ENCODE measurements at regions not wholly inside any gene's neighbourhood (a gene's known extent, or its start where the extent isn't known, plus 50 kb on each side); places are given as distances from the start of the nearest gene placed in this dataset.

DNA sequence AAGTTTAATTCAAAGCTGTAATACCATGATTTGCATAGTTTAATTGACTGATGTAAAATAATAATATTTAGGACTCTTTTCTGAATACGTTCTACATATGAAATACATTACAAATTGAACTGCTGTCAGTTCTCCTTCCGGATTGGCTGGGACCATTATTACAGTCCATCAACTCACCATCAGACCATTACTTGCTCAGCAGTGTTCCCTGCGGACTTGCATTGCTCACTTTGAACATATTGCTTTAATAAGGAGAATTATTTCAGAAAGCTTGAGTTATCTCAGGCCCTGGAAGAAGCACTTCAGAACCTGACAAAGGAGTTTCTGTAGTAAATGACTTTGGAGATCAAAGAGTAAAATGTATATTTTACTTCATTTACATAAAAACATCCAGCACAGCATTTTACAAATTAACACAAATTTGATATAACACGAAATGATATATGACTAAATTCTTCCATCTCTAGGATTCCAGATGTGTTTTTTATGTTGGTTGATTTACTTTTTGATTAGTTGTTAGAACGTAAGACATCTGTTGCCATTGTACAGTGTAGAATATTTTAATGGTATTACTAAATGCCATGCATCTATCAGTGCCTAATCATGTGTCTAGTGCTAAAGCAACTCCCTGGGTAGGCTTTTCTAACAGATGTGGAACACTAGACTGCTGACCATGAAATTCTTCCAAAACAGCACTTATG, 418.5 kb upstream of the SEMA3A start:
- Mint-ChIP-seq H3K36me3 (ENCODE audit: low read depth) (no peaks in the 10 kb centered on the region), H3K4me3 (no peak overlapping the region), H3K27ac (ENCODE audit: unreplicated experiment) (no peak overlapping the region), H3K9me3 (no peaks in the 10 kb centered on the region), H3K27me3 (ENCODE audit: low read depth) (no peaks in the 10 kb centered on the region), H3K4me1 (no peaks in the 10 kb centered on the region)
- DNase-seq (ENCODE audit: low read depth, low spot score), result no peak
- TF ChIP-seq, protein P1, sequence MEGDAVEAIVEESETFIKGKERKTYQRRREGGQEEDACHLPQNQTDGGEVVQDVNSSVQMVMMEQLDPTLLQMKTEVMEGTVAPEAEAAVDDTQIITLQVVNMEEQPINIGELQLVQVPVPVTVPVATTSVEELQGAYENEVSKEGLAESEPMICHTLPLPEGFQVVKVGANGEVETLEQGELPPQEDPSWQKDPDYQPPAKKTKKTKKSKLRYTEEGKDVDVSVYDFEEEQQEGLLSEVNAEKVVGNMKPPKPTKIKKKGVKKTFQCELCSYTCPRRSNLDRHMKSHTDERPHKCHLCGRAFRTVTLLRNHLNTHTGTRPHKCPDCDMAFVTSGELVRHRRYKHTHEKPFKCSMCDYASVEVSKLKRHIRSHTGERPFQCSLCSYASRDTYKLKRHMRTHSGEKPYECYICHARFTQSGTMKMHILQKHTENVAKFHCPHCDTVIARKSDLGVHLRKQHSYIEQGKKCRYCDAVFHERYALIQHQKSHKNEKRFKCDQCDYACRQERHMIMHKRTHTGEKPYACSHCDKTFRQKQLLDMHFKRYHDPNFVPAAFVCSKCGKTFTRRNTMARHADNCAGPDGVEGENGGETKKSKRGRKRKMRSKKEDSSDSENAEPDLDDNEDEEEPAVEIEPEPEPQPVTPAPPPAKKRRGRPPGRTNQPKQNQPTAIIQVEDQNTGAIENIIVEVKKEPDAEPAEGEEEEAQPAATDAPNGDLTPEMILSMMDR (conservative IDR thresholded peaks at IDR 0.05), result no peak

DNA sequence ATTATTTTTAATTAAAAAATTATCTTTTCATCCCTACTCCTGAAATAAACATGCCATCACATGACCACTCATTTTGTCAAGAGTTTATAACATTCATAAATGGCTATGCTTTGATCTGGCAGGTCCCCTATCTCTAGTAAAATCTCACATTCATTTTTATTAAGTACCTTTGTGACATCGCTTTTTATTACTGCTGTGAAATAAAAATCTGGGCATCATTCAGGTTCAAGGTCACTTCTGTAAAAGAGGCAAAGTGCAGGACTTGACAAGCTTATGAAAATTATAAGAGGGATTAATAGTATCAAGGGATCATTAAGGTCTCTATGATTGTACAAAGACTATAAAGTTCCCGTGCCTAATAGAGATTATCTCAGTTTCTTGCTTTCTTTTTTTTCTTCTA, 416.8 kb upstream of the SEMA3A start:
- Mint-ChIP-seq H3K36me3 (ENCODE audit: low read depth) (no peaks in the 10 kb centered on the region), H3K27me3 (ENCODE audit: low read depth) (no peaks in the 10 kb centered on the region), H3K4me3 (no peak overlapping the region), H3K27ac (ENCODE audit: unreplicated experiment) (no peak overlapping the region), H3K9me3 (no peaks in the 10 kb centered on the region), H3K4me1 (no peaks in the 10 kb centered on the region)
- TF ChIP-seq, protein P1 (conservative IDR thresholded peaks at IDR 0.05), result no peak
- DNase-seq (ENCODE audit: low read depth, low spot score), result no peak

DNA sequence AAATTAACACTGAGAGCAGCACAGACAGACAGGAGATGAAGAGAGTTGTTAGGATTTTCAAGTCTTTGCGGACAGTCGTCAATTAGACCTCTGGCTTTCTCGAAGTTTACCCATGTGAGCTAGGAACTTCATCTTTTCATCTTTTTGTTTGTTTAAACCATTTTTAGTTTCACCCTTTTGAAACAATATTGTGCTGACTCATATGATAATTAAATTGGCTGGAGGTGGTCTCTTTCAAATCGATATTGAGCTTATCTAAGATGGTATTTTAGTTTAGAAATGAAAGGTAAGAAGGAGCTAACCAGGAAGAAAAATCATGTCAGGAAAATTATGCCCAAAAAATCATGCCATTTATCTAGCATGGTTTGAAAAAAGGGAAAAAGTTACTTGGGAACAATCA, 415.8 kb upstream of the SEMA3A start:
- Mint-ChIP-seq H3K9me3 (no peaks in the 10 kb centered on the region), H3K27me3 (ENCODE audit: low read depth) (no peaks in the 10 kb centered on the region), H3K4me1 (no peaks in the 10 kb centered on the region), H3K27ac (ENCODE audit: unreplicated experiment) (no peak overlapping the region), H3K36me3 (ENCODE audit: low read depth) (no peaks in the 10 kb centered on the region), H3K4me3 (no peak overlapping the region)
- no peak for DNase-seq (ENCODE audit: low read depth, low spot score)
- TF ChIP-seq, protein P1 (conservative IDR thresholded peaks at IDR 0.05), result no peak

DNA sequence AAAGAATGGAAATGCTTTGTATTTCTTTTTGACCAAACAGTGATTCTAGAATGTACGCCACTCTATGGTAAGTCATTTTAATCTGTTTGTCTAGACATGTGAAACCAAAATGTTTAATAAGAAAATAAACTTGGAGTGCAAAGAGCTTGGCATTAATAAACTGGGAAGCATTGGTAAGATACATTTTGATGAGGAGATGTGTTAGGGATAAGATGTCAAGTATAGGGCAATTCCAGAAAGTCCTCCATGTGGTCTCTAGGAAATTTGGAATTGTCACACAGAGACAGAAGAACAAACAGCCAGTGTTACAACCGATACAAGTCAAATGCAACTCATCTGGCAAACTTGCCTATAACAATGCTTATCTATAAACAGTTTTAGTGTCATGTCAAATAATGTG, 410.7 kb upstream of the SEMA3A start:
- Mint-ChIP-seq H3K9me3 (peaks cover 3% of the 10 kb centered on the region), H3K27ac (ENCODE audit: unreplicated experiment) (no peak overlapping the region), H3K4me1 (no peaks in the 10 kb centered on the region), H3K4me3 (no peak overlapping the region), H3K27me3 (ENCODE audit: low read depth) (no peaks in the 10 kb centered on the region), H3K36me3 (ENCODE audit: low read depth) (no peaks in the 10 kb centered on the region)
- DNase-seq (ENCODE audit: low read depth, low spot score), result no peak
- TF ChIP-seq, protein P1 (conservative IDR thresholded peaks at IDR 0.05), result no peak

DNA sequence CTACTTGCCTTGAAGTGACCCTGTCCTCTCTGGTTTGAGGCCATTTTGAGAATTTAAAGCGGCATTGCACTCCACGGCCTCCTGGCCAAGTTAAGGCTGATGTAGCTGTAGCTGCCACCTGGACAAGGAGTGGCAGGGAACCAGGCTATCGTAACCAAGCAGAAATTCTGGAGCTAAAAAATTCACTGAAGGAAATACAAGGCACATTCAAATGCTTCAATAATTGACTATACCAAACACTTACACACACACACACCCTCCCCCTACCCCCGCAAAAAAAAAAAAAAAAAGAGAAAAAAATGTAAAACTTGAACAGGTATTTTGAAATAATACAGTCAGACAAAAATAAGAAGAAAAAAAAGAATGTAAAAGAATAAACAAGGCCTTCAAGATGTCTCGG, 409.0 kb upstream of the SEMA3A start:
- no peak overlapping the region for H3K4me3 Mint-ChIP-seq
- H3K27ac Mint-ChIP-seq (ENCODE audit: unreplicated experiment), result no peak overlapping the region
- H3K4me1 Mint-ChIP-seq, result no peaks in the 10 kb centered on the region
- no peaks in the 10 kb centered on the region for H3K36me3 Mint-ChIP-seq (ENCODE audit: low read depth)
- H3K27me3 Mint-ChIP-seq (ENCODE audit: low read depth), result no peaks in the 10 kb centered on the region
- no peak for DNase-seq (ENCODE audit: low read depth, low spot score)
- peaks cover 3% of the 10 kb centered on the region for H3K9me3 Mint-ChIP-seq
- TF ChIP-seq, protein P1 (conservative IDR thresholded peaks at IDR 0.05), result no peak
